ENCODE measurements at regions not wholly inside any gene's neighbourhood (a gene's known extent, or its start where the extent isn't known, plus 50 kb on each side); places are given as distances from the start of the nearest gene placed in this dataset.
"Not testable (repeated sequence)": the region's sequence is repeated elsewhere in the genome, so short reads cannot be mapped to it uniquely, and the experiment has no call there.

GRCh38 chr10:57562211-57562610 lies 705.5 kb downstream of the IPMK start:
- DNase-seq (ENCODE audit: low read depth in 2 of 2) = no peak

GRCh38 chr10:57551774-57552173 lies 715.9 kb downstream of the IPMK start:
- not testable (repeated sequence) for DNase-seq (ENCODE audit: low read depth in 2 of 2)

- no peak for DNase-seq (ENCODE audit: low read depth in 2 of 2)
Observed at GRCh38 chr10:57535306-57535705, 732.4 kb downstream of the IPMK start.

GRCh38 chr10:57513637-57514036 lies 754.1 kb downstream of the IPMK start:
- DNase-seq (ENCODE audit: low read depth in 2 of 2) = no peak

- no peak for DNase-seq (ENCODE audit: low read depth in 2 of 2)
Observed at GRCh38 chr10:57507788-57508187, 759.9 kb downstream of the IPMK start.

- DNase-seq (ENCODE audit: low read depth in 2 of 2) = no peak
Observed at GRCh38 chr10:57506414-57507094, 761.1 kb downstream of the IPMK start.

- DNase-seq (ENCODE audit: low read depth in 2 of 2) = no peak
Observed at GRCh38 chr10:57494486-57494885, 773.2 kb downstream of the IPMK start.

GRCh38 chr10:57482259-57482658 lies 785.4 kb downstream of the IPMK start:
- DNase-seq (ENCODE audit: low read depth in 2 of 2) = no peak

GRCh38 chr10:57472823-57473619 lies 794.7 kb downstream of the IPMK start:
- no peak for DNase-seq (ENCODE audit: low read depth in 2 of 2)

- no peak for DNase-seq (ENCODE audit: low read depth in 2 of 2)
Observed at GRCh38 chr10:57468894-57469432, 798.7 kb downstream of the IPMK start.

GRCh38 chr10:57465155-57465554 lies 802.5 kb downstream of the IPMK start:
- no peak for DNase-seq (ENCODE audit: low read depth in 2 of 2)

GRCh38 chr10:57460540-57460939 lies 807.2 kb downstream of the IPMK start:
- DNase-seq (ENCODE audit: low read depth in 2 of 2) = no peak

- no peak for DNase-seq (ENCODE audit: low read depth in 2 of 2)
Observed at GRCh38 chr10:57457972-57458512, 809.7 kb downstream of the IPMK start.

GRCh38 chr10:57430376-57430775 lies 837.3 kb downstream of the IPMK start:
- no peak for DNase-seq (ENCODE audit: low read depth in 2 of 2)

GRCh38 chr10:57420881-57421280 lies 846.8 kb downstream of the IPMK start:
- DNase-seq (ENCODE audit: low read depth in 2 of 2) = no peak

- DNase-seq (ENCODE audit: low read depth in 2 of 2) = no peak
Observed at GRCh38 chr10:57418476-57418875, 849.2 kb downstream of the IPMK start.

- no peak for DNase-seq (ENCODE audit: low read depth in 2 of 2)
Observed at GRCh38 chr10:57395923-57396322, 871.8 kb downstream of the IPMK start.

- no peak for DNase-seq (ENCODE audit: low read depth in 2 of 2)
Observed at GRCh38 chr10:57367412-57367811, 900.3 kb downstream of the IPMK start.

- no peak for DNase-seq (ENCODE audit: low read depth in 2 of 2)
Observed at GRCh38 chr10:57362811-57363210, 904.9 kb downstream of the IPMK start.

GRCh38 chr10:57353403-57354003 lies 914.2 kb downstream of the IPMK start:
- no peak for DNase-seq (ENCODE audit: low read depth in 2 of 2)

GRCh38 chr10:57351076-57351475 lies 916.6 kb downstream of the IPMK start:
- no peak for DNase-seq (ENCODE audit: low read depth in 2 of 2)

- DNase-seq (ENCODE audit: low read depth in 2 of 2) = no peak
Observed at GRCh38 chr10:57341294-57341693, 926.4 kb downstream of the IPMK start.
